GM19238 (cell line): ENCODE measurements at regions not wholly inside any gene's neighbourhood (a gene's known extent, or its start where the extent isn't known, plus 50 kb on each side); places are given as distances from the start of the nearest gene placed in this dataset.

Experiments used
- DNase-seq: peaks from one replicate; pipeline ENCODE4 v3.0.0; 2011; ENCODE audit warnings: low spot score; ENCODE audit not compliant: insufficient read length

GRCh38 chr12:123078120-123078465 is 72.8 kb downstream of the PITPNM2 start:
- no peak for DNase-seq

DNA sequence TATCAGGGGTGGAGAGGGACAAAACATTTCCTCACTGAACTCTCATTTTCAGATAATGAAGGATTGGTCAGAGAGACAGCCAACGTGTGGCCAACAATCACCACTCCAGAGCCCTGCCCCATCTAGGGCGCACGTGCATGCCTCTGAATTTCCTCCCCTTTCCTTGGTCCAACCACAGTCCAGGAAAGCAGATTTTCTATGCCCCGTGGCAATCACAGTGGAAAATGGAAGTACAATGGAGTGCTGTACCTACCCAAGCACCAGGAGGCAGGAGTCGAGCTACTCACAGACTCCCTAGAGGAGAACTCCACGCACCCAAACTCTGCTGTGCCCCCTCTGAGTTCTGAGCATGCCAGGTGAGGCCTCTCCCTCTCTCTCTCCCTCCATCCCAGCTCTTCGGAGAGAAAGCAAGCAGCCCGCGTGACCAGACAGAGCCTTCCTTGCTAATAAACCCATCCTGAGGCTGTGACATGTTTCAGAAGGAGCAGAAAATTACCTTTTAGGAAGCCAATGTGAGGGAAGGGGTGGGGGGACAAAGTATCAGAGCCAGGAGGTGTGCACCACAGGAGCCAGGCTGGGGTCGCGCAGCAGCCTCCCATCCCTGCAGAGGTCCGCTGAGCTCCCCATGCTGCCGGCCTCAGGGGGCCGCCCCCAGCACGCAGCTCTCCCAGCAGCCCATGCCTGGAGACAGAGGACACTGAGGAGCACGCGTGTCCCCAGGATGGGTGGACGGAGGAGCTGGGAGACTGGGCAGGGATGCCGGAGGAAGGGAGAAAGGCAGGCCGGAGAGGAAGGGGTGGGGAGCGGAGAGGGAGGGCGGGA is 73.4 kb downstream of the PITPNM2 start:
- no peak for DNase-seq

- no peak for DNase-seq
These were observed 74.1 kb downstream of the PITPNM2 start for GRCh38 chr12:123076604-123077297.

DNA sequence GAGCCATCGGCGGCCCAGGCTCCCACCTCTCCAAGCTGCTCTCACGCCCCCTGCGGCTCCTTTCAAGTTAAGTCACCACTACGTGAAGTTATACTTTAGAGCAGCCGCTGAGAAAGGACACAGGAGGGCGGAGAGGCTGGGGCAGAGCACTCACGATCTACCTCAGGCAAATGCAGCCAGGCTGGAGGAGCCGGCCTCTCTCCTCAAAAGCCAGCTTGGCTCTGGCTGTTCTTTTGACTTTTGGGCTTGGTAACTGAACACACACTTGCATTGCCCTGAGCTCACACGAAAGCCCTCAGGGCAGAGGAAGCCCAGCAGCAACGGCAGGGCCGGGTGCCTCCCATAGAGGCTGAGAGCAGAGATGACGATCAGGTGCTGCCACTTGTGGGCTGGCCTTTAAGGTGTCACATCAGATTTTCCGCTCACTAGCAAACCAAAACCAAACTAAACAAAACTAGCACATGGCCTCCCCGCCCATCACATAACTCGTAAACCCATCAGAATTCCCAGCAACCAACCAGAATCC is 75.2 kb downstream of the PITPNM2 start:
- DNase-seq, result no peak

DNA sequence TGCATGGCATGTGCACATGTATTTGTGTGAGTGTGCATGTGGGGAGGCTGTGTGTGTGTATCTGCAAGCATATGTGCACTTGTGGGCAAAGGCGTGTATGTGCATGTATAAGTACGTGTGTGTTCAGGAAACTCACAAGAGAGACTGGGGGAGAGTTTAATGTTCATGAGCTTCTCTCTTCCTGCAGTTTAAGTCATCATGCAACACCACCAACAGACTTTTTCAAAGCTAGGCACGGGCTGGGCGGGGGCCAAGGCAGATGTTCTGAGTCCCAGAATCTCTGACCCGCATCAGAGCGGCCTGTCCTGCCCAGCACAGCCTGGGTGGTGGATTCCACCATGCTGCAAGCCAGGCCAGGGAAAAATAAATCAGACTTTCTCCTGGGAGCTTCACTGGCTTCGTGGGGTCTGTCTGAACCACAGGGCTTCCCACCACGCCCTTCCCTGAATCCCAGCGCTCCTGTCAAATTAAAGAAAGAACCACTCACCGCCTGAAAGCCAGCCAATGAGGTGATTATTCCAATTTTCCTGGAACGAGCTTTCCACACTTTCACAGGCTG is 75.7 kb downstream of the PITPNM2 start:
- DNase-seq, result no peak

DNA sequence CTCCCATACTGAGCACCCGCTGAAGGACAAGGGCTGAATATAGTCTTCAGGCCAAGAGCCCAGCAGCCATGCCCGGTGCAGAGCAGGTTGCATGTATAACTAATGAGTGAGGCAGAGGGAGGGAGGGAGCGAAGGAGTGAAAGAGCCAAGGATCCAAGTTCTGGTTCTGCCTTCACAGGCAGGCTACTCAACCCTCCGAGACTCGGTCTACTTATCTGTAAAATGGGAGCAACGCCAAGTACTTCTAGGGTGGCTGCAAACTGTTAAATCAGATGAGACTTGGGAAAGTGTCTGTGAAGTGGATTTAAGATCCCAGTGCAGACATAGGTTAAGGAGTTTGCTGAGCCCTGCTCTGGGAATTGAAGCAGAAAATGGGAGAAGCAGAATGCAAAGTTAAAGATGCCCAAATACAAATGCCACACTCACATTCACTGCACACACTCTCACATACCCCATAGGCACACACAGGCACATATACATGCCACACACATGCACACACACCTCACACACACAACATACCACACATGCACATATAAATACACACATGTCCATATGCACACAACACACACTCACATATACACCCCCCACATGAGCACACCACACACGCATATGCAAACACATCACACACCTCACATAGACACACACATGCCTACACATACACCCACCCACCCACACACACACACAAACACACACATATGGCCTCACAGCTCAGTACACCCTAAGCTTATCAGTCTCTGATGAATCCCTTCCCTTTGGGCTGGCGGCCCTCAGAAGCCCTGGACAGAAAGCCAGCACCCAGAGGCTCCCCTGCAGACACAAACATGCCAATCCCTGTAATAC is 76.7 kb downstream of the PITPNM2 start:
- no peak for DNase-seq

GRCh38 chr12:123073292-123073691 is 77.6 kb downstream of the PITPNM2 start:
- DNase-seq, result no peak

- no peak for DNase-seq
These were observed 79.0 kb downstream of the PITPNM2 start for GRCh38 chr12:123071857-123072256.

- DNase-seq, result no peak
These were observed 79.6 kb downstream of the PITPNM2 start for GRCh38 chr12:123071099-123071800.

- DNase-seq, result no peak
These were observed 80.4 kb downstream of the PITPNM2 start for GRCh38 chr12:123070267-123071081.

- DNase-seq, result no peak
These were observed 81.2 kb downstream of the PITPNM2 start for GRCh38 chr12:123069436-123070266.

- no peak for DNase-seq
These were observed 83.2 kb downstream of the PITPNM2 start for GRCh38 chr12:123067654-123068053.

- no peak for DNase-seq
These were observed 84.5 kb downstream of the PITPNM2 start for GRCh38 chr12:123066384-123066710.

GRCh38 chr12:123065676-123066383 is 85.1 kb downstream of the PITPNM2 start:
- DNase-seq, result no peak

DNA sequence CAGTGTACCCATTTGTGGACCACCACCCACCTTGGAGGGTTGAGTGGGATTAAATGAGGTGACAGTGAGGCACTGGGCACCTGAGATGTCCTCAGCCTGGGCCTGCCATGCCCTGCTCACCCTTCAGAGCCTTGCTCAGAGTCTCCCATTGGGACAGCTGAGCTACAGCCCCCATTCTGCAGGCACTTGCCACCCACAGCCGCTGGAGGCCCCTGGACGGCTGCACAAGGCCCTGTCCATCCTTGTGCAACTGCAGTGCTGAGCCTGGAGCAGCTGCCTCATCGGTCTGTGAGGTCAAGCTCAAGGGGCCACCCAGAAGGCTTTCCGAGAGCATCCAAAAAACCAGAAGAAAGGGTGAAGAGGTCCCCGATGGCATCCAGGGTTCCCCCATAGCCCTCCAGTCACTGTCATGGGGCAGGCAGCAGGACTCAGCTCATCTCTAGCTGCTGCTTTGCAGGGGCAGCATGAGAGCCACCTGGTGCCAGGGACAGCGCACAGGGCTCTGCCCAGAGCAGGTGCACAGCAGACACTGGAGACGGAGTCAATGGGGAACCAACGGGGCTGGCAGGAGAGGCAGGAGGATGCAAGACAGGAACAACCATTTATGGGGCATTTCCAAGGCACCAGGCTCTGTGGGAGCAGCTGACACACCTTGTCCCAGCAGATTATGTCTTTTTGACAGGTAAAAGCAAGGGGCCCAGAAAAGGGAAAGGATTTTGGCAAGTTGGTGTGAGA is 84.6 kb downstream of the ARL6IP4 start:
- DNase-seq, result no peak

DNA sequence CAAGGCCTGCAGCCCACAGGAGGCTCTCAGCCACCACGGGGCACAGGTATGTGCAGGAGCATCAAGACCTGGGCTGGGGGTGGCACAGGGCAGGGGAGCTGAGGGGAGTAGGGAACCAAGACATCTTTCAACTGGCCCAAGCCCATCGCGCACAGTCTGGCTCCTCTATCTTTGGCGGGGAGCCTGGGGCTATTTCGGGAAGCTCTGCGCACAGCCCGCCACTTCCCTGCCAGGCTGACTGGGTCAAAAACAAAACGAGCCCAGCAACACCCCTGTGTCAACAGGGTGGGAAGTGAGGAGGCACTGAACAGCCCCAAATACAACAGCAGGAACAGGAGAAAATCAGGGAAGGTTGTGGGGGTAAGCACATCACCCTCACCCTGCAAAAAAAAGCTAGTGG is 83.9 kb downstream of the ARL6IP4 start:
- DNase-seq, result no peak

- no peak for DNase-seq
These were observed 83.1 kb downstream of the ARL6IP4 start for GRCh38 chr12:123063535-123063934.
